Breast epithelium (tissue), 3 donors: ENCODE measurements at regions not wholly inside any gene's neighbourhood (a gene's known extent, or its start where the extent isn't known, plus 50 kb on each side); places are given as distances from the start of the nearest gene placed in this dataset.
"Not testable (repeated sequence)": the region's sequence is repeated elsewhere in the genome, so short reads cannot be mapped to it uniquely, and the experiment has no call there.

Source experiments
- CTCF ChIP-seq, 3 donors: fragments of 450-650 bp; IDR thresholded peaks; one replicate each; pipeline ENCODE4 v1.5.1; 2016 to 2017; ENCODE audit warnings: antibody characterized with exemption in 3 of 3, mild to moderate bottlenecking in 3 of 3, moderate library complexity in 3 of 3
- POLR2A ChIP-seq: fragments of 450-650 bp; IDR thresholded peaks from one replicate; pipeline ENCODE4 v1.6.1; 2016; ENCODE audit warnings: antibody characterized with exemption, mild to moderate bottlenecking, moderate library complexity
- POLR2AphosphoS5 ChIP-seq, 3 donors: sonication (generic); formaldehyde crosslinking; IDR thresholded peaks; one replicate each; pipeline ENCODE4 v1.6.1; 2017; ENCODE audit warnings: antibody characterized with exemption in 3 of 3

- TF ChIP-seq CTCF (IDR thresholded peaks at IDR 0.05); POLR2A; POLR2AphosphoS5 (IDR thresholded peaks at IDR 0.05): not testable (repeated sequence)
Observed at GRCh38 chr2:111433892-111434607, 313.3 kb downstream of the BCL2L11 start.
